Activated CD8-positive, alpha-beta T cell treated with anti-CD3 and anti-CD28 coated beads for 36 hours (primary cell): ENCODE measurements at regions not wholly inside any gene's neighbourhood (a gene's known extent, or its start where the extent isn't known, plus 50 kb on each side); places are given as distances from the start of the nearest gene placed in this dataset.

ENCODE experiments used
- ATAC-seq: fragments of 200-7000 bp; cut with Tn5 transposase; one replicate; pipeline ENCODE4 v1.10.0; 2021; ENCODE audit warnings: mild to moderate bottlenecking, moderate library complexity
- CTCF ChIA-PET: fragments of 350-600 bp; sonication (Branson Sonifier 250); formaldehyde crosslinking; loops from one replicate; lab custom pipeline; 2021; ENCODE audit warnings: antibody characterized with exemption; lab: Charles Lee
- POLR2A ChIA-PET: fragments of 350-600 bp; sonication (Branson Sonifier 250); formaldehyde crosslinking; loops from one replicate; lab custom pipeline; 2021; ENCODE audit warnings: antibody characterized with exemption; lab: Charles Lee
- DNase-seq: peaks from one replicate; pipeline ENCODE4 v3.0.0-alpha.2; 2020
- H3K27ac Mint-ChIP-seq: one replicate; pipeline ENCODE4 v1.8.0; 2021; ENCODE audit warnings: mild to moderate bottlenecking, mixed read lengths
- H3K27me3 Mint-ChIP-seq: one replicate; pipeline ENCODE4 v1.8.0; 2021; ENCODE audit warnings: mixed read lengths
- H3K36me3 Mint-ChIP-seq: one replicate; pipeline ENCODE4 v1.8.0; 2021; ENCODE audit warnings: low read depth, mixed read lengths
- H3K4me1 Mint-ChIP-seq: one replicate; pipeline ENCODE4 v1.8.0; 2021; ENCODE audit warnings: low read depth, mixed read lengths
- H3K4me3 Mint-ChIP-seq: one replicate; pipeline ENCODE4 v1.8.0; 2021; ENCODE audit warnings: mild to moderate bottlenecking, moderate library complexity, mixed read lengths
- H3K9me3 Mint-ChIP-seq: one replicate; pipeline ENCODE4 v1.8.0; 2021; ENCODE audit warnings: mixed read lengths
- intact Hi-C: fragments of 100-400 bp; cut with micrococcal nuclease; formaldehyde crosslinking; loops from one replicate; pipeline ENCODE4 v1.10.0; 2022
- TF ChIP-seq, protein P1 (sequence below): fragments of 200-600 bp; IDR thresholded peaks from one replicate; pipeline ENCODE4 v1.8.0; 2022; ENCODE audit warnings: antibody characterized with exemption, mild to moderate bottlenecking

DNA sequence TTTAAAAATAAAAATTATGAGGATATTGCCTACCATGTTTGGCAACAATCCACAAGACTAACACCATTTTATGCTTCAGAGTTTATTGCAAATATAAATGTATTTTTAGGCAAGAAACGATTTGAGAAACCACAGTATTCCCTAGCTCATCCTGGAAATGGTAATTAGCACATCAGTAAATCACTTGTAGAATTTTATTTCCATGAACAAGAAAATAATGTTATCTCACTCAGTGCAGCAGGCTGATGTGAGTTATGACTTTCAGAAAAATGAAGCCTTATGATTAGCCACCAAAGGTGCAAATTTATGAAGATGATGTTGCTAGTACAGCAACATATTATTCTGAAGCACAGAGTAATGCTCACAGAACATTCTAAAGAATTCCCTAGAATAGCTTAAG lies 127.7 kb upstream of the GJE1 start:
- ATAC-seq = no peak
- H3K27me3 Mint-ChIP-seq = peaks cover 7% of the 10 kb centered on the region
- intact Hi-C loops = no loop called here
- POLR2A ChIA-PET = no interaction called here
- TF ChIP-seq, protein P1, sequence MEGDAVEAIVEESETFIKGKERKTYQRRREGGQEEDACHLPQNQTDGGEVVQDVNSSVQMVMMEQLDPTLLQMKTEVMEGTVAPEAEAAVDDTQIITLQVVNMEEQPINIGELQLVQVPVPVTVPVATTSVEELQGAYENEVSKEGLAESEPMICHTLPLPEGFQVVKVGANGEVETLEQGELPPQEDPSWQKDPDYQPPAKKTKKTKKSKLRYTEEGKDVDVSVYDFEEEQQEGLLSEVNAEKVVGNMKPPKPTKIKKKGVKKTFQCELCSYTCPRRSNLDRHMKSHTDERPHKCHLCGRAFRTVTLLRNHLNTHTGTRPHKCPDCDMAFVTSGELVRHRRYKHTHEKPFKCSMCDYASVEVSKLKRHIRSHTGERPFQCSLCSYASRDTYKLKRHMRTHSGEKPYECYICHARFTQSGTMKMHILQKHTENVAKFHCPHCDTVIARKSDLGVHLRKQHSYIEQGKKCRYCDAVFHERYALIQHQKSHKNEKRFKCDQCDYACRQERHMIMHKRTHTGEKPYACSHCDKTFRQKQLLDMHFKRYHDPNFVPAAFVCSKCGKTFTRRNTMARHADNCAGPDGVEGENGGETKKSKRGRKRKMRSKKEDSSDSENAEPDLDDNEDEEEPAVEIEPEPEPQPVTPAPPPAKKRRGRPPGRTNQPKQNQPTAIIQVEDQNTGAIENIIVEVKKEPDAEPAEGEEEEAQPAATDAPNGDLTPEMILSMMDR = no peak
- H3K27ac Mint-ChIP-seq = no peak overlapping the region
- H3K4me3 Mint-ChIP-seq = no peak overlapping the region
- no peaks in the 10 kb centered on the region for H3K36me3 Mint-ChIP-seq
- CTCF ChIA-PET = interaction anchor here (1.6 kb wide), 1 partner anchor 16 kb away, joined by 5 read pairs; no protein-coding TSS in a partner anchor
- H3K4me1 Mint-ChIP-seq = no peaks in the 10 kb centered on the region
- peaks cover 2% of the 10 kb centered on the region for H3K9me3 Mint-ChIP-seq
- no peak for DNase-seq

DNA sequence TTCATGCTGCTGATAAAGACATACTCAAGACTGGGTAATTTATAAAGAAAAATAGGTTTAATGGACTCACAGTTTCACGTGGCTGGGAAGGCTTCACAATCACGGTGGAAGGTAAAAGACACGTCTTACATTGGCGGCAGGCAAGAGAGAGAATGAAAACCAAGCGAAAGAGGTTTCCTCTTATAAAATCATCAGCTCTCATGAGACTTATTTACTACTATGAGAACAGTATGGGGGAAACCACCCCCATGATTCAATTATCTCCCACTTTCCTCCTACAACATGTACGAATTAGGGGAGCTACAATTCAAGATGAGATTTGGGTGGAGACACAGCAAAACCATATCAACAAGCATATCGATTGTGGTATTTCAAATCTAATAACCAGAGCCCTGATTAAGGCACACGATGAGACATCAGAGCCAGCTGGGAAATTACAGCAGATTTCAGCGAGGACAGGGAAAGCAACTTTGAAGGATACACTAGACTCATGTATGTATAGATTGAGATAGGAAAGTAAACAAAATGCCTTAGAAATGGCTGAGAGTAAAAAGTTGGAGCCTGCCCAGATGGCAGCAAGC lies 129.8 kb upstream of the GJE1 start:
- CTCF ChIA-PET = interaction anchor here (1.0 kb wide), 1 partner anchor 12 kb away, joined by 3 read pairs; no protein-coding TSS in a partner anchor

DNA sequence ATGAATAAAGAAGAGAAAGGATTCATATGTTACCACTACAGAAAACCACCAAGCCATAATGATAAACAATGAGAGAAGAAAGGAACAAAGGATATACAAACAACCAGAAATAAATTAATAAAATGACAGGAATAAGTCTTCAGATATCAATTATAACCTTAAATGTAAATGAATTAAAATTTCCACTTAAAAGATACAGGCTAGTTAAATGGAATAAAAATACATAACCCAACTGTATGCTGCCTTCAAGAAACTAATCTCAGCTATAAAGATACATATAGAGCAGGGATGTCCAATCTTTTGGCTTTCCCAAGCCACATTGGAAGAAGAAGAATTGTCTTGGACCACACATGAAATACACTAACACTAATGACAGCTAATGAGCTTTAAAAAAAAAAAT lies 135.9 kb upstream of the GJE1 start:
- no peaks in the 10 kb centered on the region for H3K4me1 Mint-ChIP-seq
- no peak for ATAC-seq
- TF ChIP-seq, protein P1 = no peak
- intact Hi-C loops = no loop called here
- POLR2A ChIA-PET = no interaction called here
- no peaks in the 10 kb centered on the region for H3K36me3 Mint-ChIP-seq
- peaks cover 13% of the 10 kb centered on the region for H3K9me3 Mint-ChIP-seq
- no peak overlapping the region for H3K4me3 Mint-ChIP-seq
- H3K27ac Mint-ChIP-seq = no peak overlapping the region
- CTCF ChIA-PET = interaction anchor here (1.9 kb wide), 1 partner anchor 7 kb away, joined by 10 read pairs; no protein-coding TSS in a partner anchor
- no peak for DNase-seq
- peaks cover 7% of the 10 kb centered on the region for H3K27me3 Mint-ChIP-seq

More for the DNA sequence above, 129.8 kb upstream of the GJE1 start:
- H3K4me3 Mint-ChIP-seq = no peak overlapping the region
- H3K36me3 Mint-ChIP-seq = no peaks in the 10 kb centered on the region
- H3K27ac Mint-ChIP-seq = no peak overlapping the region
- TF ChIP-seq, protein P1 = no peak
- intact Hi-C loops = no loop called here
- ATAC-seq (no peak), DNase-seq (no peak)
- H3K27me3 Mint-ChIP-seq = peaks cover 9% of the 10 kb centered on the region
- H3K9me3 Mint-ChIP-seq = peaks cover 8% of the 10 kb centered on the region
- H3K4me1 Mint-ChIP-seq = no peaks in the 10 kb centered on the region
- POLR2A ChIA-PET = no interaction called here

DNA sequence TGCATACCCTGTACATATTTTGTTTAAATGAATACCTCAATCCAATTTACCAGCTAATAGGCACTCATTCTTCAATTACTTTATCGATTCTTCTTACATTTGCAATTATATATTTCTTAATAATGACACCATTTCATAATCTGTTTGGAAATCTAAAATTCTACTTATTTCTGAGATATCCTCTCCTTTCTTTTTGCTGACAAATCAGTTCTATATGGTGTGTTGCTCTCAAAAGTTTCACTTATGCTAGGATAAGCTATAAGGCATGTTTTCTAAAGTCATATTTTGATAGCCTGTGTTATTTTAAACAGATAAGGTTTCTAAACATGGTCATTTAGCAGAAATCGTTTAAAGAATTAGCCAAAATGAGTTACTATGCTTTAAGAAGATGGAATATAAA lies 140.6 kb upstream of the GJE1 start:
- Mint-ChIP-seq H3K27me3 (peaks cover 4% of the 10 kb centered on the region), H3K4me3 (no peak overlapping the region), H3K4me1 (peaks cover 2% of the 10 kb centered on the region), H3K36me3 (no peaks in the 10 kb centered on the region), H3K9me3 (peaks cover 4% of the 10 kb centered on the region), H3K27ac (no peak overlapping the region)
- no peak for DNase-seq
- POLR2A ChIA-PET = no interaction called here
- TF ChIP-seq, protein P1 = no peak
- intact Hi-C loops = no loop called here
- CTCF ChIA-PET = interaction anchor here (3.9 kb wide), 1 partner anchor 120 kb away, joined by 59 read pairs; no protein-coding TSS in a partner anchor
- no peak for ATAC-seq

DNA sequence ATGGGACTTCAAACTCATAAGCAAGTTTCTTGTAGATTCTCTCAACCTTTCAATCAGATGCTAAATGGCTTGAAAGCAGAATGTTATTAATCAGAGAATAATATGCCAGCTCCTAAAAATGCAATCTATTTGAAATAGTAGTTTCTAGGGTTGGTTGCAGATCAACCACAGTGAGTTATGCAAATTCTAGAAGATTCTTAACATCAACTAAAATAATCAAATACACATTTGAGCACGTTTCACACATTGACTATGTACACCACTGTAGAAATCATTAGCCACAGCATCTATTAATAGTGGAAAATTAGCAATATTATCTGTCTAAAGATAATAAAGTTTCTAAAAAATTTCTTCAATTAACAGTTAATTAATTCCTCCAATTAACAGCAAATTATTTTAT lies 141.9 kb upstream of the GJE1 start:
- no peaks in the 10 kb centered on the region for H3K36me3 Mint-ChIP-seq
- POLR2A ChIA-PET = no interaction called here
- no peak overlapping the region for H3K27ac Mint-ChIP-seq
- ATAC-seq (no peak), DNase-seq (no peak)
- intact Hi-C loops = no loop called here
- H3K4me1 Mint-ChIP-seq = peaks cover 2% of the 10 kb centered on the region
- CTCF ChIA-PET = interaction anchor here (0.6 to 3.9 kb wide), 6 partner anchors 12 to 217 kb away, joined by 3 to 59 read pairs (median 4); no protein-coding TSS in a partner anchor
- H3K4me3 Mint-ChIP-seq = no peak overlapping the region
- peaks cover 4% of the 10 kb centered on the region for H3K27me3 Mint-ChIP-seq
- H3K9me3 Mint-ChIP-seq = no peaks in the 10 kb centered on the region
- TF ChIP-seq, protein P1 = no peak
